ENCODE measurements at regions not wholly inside any gene's neighbourhood (a gene's known extent, or its start where the extent isn't known, plus 50 kb on each side); places are given as distances from the start of the nearest gene placed in this dataset.
"Not testable (repeated sequence)": the region's sequence is repeated elsewhere in the genome, so short reads cannot be mapped to it uniquely, and the experiment has no call there.

GRCh38 chr7:12827920-12828319, 140.5 kb downstream of the ARL4A start:
- DNase-seq (ENCODE audit: low read depth): peak; percentile 4
- H3K4me3 ChIP-seq (ENCODE audit: control insufficient read depth, low read depth, low read length): no peak overlapping the region
- no peak for TF ChIP-seq CTCF (IDR thresholded peaks at IDR 0.05; ENCODE audit: control insufficient read depth, insufficient read depth, low read depth, low read length, missing control alignments)

- TF ChIP-seq CTCF (IDR thresholded peaks at IDR 0.05; ENCODE audit: control insufficient read depth, insufficient read depth, low read depth, low read length, missing control alignments): no peak
- H3K4me3 ChIP-seq (ENCODE audit: control insufficient read depth, low read depth, low read length): no peak overlapping the region
- no peak for DNase-seq (ENCODE audit: low read depth)
Measured at GRCh38 chr7:12831024-12831423, 143.6 kb downstream of the ARL4A start.

GRCh38 chr7:12833829-12834228, 146.4 kb downstream of the ARL4A start:
- no peak for TF ChIP-seq CTCF (IDR thresholded peaks at IDR 0.05; ENCODE audit: control insufficient read depth, insufficient read depth, low read depth, low read length, missing control alignments)
- no peak for DNase-seq (ENCODE audit: low read depth)
- no peak overlapping the region for H3K4me3 ChIP-seq (ENCODE audit: control insufficient read depth, low read depth, low read length)

- no peak for TF ChIP-seq CTCF (IDR thresholded peaks at IDR 0.05; ENCODE audit: control insufficient read depth, insufficient read depth, low read depth, low read length, missing control alignments)
- no peak for DNase-seq (ENCODE audit: low read depth)
- no peak overlapping the region for H3K4me3 ChIP-seq (ENCODE audit: control insufficient read depth, low read depth, low read length)
Measured at GRCh38 chr7:12834782-12835181, 147.3 kb downstream of the ARL4A start.

- TF ChIP-seq CTCF (IDR thresholded peaks at IDR 0.05; ENCODE audit: control insufficient read depth, insufficient read depth, low read depth, low read length, missing control alignments): no peak
- DNase-seq (ENCODE audit: low read depth): no peak
- no peak overlapping the region for H3K4me3 ChIP-seq (ENCODE audit: control insufficient read depth, low read depth, low read length)
Measured at GRCh38 chr7:12839508-12840153, 152.2 kb downstream of the ARL4A start.

- H3K4me3 ChIP-seq (ENCODE audit: control insufficient read depth, low read depth, low read length); DNase-seq (ENCODE audit: low read depth): not testable (repeated sequence)
Measured at GRCh38 chr7:12844732-12845131, 157.3 kb downstream of the ARL4A start.

- H3K4me3 ChIP-seq (ENCODE audit: control insufficient read depth, low read depth, low read length): no peak overlapping the region
- no peak for DNase-seq (ENCODE audit: low read depth)
- TF ChIP-seq CTCF (IDR thresholded peaks at IDR 0.05; ENCODE audit: control insufficient read depth, insufficient read depth, low read depth, low read length, missing control alignments): no peak
Measured at GRCh38 chr7:12847001-12847400, 159.6 kb downstream of the ARL4A start.

Data from AG09309 (cell line).